AG10803 (cell line): ENCODE measurements at regions not wholly inside any gene's neighbourhood (a gene's known extent, or its start where the extent isn't known, plus 50 kb on each side); places are given as distances from the start of the nearest gene placed in this dataset.

ENCODE experiments used
- DNase-seq: peaks from one replicate; pipeline ENCODE4 v3.0.0; 2010; ENCODE audit warnings: low read depth
- H3K4me3 ChIP-seq: 2 replicates; pipeline ENCODE4 v1.5.1; 2011; ENCODE audit warnings: mild to moderate bottlenecking, low read length, control low read depth
- CTCF ChIP-seq: conservative IDR thresholded peaks from 2 replicates; pipeline ENCODE4 v1.5.1; 2011; ENCODE audit warnings: mild to moderate bottlenecking, low read length, control low read depth, inconsistent platforms

- no peak for DNase-seq
- H3K4me3 ChIP-seq: no peak overlapping the region
- no peak for TF ChIP-seq CTCF
Measured at GRCh38 chr6:102980951-102981350, 1587.4 kb downstream of the GRIK2 start.

GRCh38 chr6:102961902-102962301 is 1568.4 kb downstream of the GRIK2 start:
- DNase-seq: no peak
- H3K4me3 ChIP-seq: no peak overlapping the region
- TF ChIP-seq CTCF: no peak

DNA sequence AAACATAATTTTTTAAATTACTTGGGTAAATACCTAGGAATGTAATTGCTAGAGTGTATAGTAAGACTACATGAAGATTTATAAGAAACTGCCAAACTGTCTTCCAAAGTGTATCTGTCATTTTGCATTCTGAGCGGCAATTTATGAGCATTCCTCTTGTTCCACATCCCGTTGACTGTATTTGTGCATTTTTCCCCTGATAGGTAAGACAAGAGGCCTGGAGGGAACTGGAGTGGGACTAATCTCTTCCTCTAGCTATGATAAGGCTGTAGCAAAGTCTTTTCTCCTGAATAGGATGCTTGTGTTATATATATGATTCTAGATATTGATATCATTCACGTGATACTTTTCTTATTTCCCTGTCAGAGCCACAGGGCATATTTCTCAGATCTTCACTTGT is 1557.5 kb downstream of the GRIK2 start:
- no peak for DNase-seq
- no peak for TF ChIP-seq CTCF

DNA sequence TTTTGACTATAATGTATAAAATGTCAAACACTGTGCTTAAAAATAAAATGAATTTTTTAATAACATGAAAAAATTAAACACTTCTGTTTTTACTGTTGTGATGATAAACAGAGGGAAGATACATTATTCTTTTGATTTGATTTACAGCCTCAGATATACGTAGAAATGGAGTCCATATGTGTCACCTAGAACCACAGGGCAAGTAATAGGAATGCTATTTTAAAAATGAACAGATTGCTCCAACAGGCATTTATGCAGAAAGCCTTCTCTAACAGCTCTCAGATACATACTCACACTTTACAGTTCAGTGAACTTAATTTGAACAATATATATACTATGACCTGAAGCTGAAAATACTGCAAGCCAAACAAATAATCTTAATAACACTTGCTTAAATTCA is 1551.0 kb downstream of the GRIK2 start:
- no peak for DNase-seq
- H3K4me3 ChIP-seq: no peak overlapping the region
- no peak for TF ChIP-seq CTCF

More for the DNA sequence above, 1557.5 kb downstream of the GRIK2 start:
- H3K4me3 ChIP-seq: no peak overlapping the region

DNA sequence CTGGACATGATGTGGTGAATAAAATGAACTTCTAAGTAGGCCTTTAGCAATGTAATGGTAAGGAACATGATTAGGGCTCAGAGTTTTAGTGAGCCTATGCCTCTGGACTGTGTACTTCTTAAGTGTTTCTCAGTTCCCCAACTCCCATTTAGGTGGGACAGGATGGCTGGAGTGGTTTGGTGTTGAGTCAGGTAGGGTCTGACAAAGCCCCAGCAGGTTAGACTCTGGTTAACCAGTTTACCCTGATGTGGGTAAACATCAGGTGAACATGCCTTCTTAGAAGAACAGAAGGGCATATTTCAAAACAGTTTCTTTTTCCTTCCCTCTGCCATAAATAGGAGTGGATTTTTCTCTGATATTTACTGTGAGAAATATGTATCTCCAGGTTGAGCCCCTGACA is 1548.7 kb downstream of the GRIK2 start:
- no peak for DNase-seq
- no peak overlapping the region for H3K4me3 ChIP-seq
- no peak for TF ChIP-seq CTCF

- H3K4me3 ChIP-seq: no peak overlapping the region
- no peak for DNase-seq
- TF ChIP-seq CTCF: no peak
Measured at GRCh38 chr6:102936959-102937358, 1543.5 kb downstream of the GRIK2 start.

DNA sequence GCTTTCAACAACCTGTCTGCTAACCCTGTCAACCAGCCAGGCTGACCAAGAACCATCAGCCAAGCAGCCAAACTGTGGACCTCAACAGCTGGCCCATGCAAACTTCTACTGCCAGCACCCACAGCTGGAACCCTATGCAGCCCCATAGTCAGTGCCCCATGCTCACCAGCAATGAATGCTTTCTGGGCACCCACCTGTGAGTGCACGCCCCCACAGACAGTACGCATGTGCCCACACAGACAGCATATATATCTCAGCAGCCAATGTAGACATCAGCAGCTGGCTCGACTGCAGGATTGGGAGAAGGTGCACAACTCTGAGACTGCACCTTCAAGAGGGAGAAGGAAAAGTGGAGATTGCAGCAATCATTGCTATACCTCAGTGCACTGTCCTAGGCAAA is 1534.6 kb downstream of the GRIK2 start:
- DNase-seq: no peak
- TF ChIP-seq CTCF: no peak
- H3K4me3 ChIP-seq: no peak overlapping the region
